Stimulated activated naive CD8-positive, alpha-beta T cell treated with anti-CD3 and anti-CD28 coated beads, Interleukin-15, amount 100 ng/mL, for 72 hours (primary cell): ENCODE measurements at regions not wholly inside any gene's neighbourhood (a gene's known extent, or its start where the extent isn't known, plus 50 kb on each side); places are given as distances from the start of the nearest gene placed in this dataset.

Experiments
- ATAC-seq: fragments of 150-1000 bp; cut with Tn5 transposase; 2 replicates; pipeline ENCODE4 v1.10.0; 2021; ENCODE audit warnings: mild to moderate bottlenecking, moderate library complexity
- DNase-seq, 2 donors: peaks; one replicate each; pipeline ENCODE4 v3.0.0; 2021 to 2022
- H3K27ac Mint-ChIP-seq, 2 donors: one replicate each; pipeline ENCODE4 v1.8.0; 2022; ENCODE audit warnings: mild to moderate bottlenecking in 2 of 2, mixed read lengths in 2 of 2, moderate library complexity in 2 of 2
- H3K27me3 Mint-ChIP-seq: one replicate; pipeline ENCODE4 v1.8.0; 2022; ENCODE audit warnings: mixed read lengths
- H3K4me1 Mint-ChIP-seq: one replicate; pipeline ENCODE4 v1.8.0; 2022; ENCODE audit warnings: mild to moderate bottlenecking, mixed read lengths
- H3K4me3 Mint-ChIP-seq, 2 donors: one replicate each; pipeline ENCODE4 v1.8.0; 2022; ENCODE audit warnings: mild to moderate bottlenecking in 2 of 2, mixed read lengths in 2 of 2, moderate library complexity in 1 of 2
- H3K9me3 Mint-ChIP-seq, 2 donors: one replicate each; pipeline ENCODE4 v1.8.0; 2022; ENCODE audit warnings: mixed read lengths in 2 of 2

- Mint-ChIP-seq H3K27ac (no peak overlapping the region), H3K27me3 (no peaks in the 10 kb centered on the region)
- no peak for DNase-seq
Measured at GRCh38 chr2:21916934-21917522, 793.3 kb downstream of the TDRD15 start.

GRCh38 chr2:21920721-21921120, 797.0 kb downstream of the TDRD15 start:
- Mint-ChIP-seq H3K27me3 (no peaks in the 10 kb centered on the region), H3K27ac (no peak overlapping the region), H3K4me1 (no peaks in the 10 kb centered on the region), H3K4me3 (no peak overlapping the region), H3K9me3 (peaks cover 9 to 25% of the 10 kb centered on the region in 2 donors)
- ATAC-seq = no peak
- no peak for DNase-seq

More at GRCh38 chr2:21916934-21917522, 793.3 kb downstream of the TDRD15 start:
- Mint-ChIP-seq H3K4me3 (no peak overlapping the region), H3K4me1 (no peaks in the 10 kb centered on the region), H3K9me3 (peaks cover 6 to 12% of the 10 kb centered on the region in 2 donors)
- no peak for ATAC-seq

DNA sequence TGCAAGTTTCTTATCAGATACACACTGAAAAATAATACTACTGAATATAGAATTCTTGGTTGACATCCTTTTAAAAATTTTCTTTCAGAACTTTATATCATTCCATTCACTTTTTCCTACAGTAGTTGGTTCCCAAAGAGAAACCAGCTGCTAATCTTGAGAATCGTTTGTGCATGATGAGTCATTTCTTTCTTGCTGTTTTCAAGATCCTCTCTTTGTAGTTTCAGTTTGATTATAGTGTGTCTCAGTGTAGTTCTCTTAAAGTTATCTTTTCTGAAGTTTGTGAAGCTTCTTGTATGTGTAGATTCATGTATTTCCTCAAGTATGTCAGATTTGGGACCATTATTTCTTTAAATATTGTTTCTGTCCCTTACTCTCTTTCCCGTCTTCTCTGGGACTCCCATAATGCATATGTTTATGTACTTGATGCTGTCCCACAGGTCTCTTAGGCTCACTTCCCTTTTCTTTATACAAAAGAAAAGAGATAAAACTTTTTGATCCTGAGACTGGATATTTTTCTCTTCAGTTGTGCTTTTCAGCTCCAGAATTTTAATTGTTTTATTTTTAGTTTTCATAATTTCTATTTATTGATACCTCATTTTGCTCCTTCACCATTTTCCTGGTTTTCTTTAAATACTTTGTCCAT, 801.0 kb downstream of the TDRD15 start:
- Mint-ChIP-seq H3K4me3 (no peak overlapping the region), H3K27me3 (no peaks in the 10 kb centered on the region)
- DNase-seq = no peak

DNA sequence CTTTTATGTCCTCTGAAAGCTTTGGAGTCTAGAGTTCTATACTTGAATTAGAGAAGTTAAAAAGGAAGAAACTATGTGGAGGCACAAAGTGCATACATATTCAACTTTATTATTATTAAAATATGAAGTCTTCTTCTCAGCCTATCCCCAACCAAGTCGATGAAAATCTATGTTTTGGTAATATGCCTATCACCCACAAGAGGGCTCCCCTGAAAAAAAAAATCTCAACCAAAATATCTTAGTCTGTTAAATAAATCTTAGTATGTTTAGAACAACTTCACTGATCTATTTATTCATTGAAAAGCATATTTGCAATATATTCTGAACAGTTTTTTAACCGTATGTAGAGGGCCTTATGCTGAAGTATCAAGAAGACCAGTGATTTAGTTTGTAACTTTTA, 804.5 kb downstream of the TDRD15 start:
- DNase-seq (no peak), ATAC-seq (no peak)
- no peak overlapping the region for H3K27ac Mint-ChIP-seq
- peaks cover 11 to 25% of the 10 kb centered on the region in 2 donors for H3K9me3 Mint-ChIP-seq
- H3K27me3 Mint-ChIP-seq = no peaks in the 10 kb centered on the region
- no peaks in the 10 kb centered on the region for H3K4me1 Mint-ChIP-seq
- no peak overlapping the region for H3K4me3 Mint-ChIP-seq

More for the DNA sequence above, 801.0 kb downstream of the TDRD15 start:
- H3K4me1 Mint-ChIP-seq = no peaks in the 10 kb centered on the region
- H3K9me3 Mint-ChIP-seq = peaks cover 14 to 34% of the 10 kb centered on the region in 2 donors
- H3K27ac Mint-ChIP-seq = no peak overlapping the region
- no peak for ATAC-seq

GRCh38 chr2:21930226-21930625, 806.5 kb downstream of the TDRD15 start:
- ATAC-seq = no peak
- DNase-seq = no peak
- H3K27me3 Mint-ChIP-seq = no peaks in the 10 kb centered on the region
- H3K4me3 Mint-ChIP-seq = no peak overlapping the region
- H3K27ac Mint-ChIP-seq = no peak overlapping the region
- H3K9me3 Mint-ChIP-seq = peaks cover 11 to 20% of the 10 kb centered on the region in 2 donors
- H3K4me1 Mint-ChIP-seq = no peaks in the 10 kb centered on the region

DNA sequence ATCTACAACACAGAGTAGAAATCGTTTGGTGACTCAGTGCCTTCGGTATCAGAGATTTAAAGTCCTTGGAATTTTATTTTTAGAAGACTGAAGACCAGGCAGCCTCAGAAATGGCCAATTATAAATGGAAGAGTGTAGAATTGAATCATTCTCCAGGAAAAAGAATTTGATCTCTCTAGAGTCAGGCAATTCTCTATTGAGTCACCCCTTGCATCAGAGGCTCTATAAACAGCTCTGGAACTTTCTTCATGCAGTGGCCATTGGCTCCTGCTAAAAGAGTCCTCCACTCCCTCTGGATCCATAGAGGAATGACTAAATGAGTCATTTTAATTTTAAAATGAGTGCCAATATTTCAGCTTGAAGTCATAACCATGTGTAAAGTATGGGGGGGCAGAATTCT, 816.2 kb downstream of the TDRD15 start:
- Mint-ChIP-seq H3K9me3 (peaks cover 0 to 17% of the 10 kb centered on the region in 2 donors), H3K27ac (no peak overlapping the region), H3K27me3 (no peaks in the 10 kb centered on the region), H3K4me3 (no peak overlapping the region), H3K4me1 (no peaks in the 10 kb centered on the region)
- DNase-seq (no peak), ATAC-seq (no peak)

- peaks cover 10 to 26% of the 10 kb centered on the region in 2 donors for H3K9me3 Mint-ChIP-seq
- DNase-seq (no peak), ATAC-seq (no peak)
- no peaks in the 10 kb centered on the region for H3K27me3 Mint-ChIP-seq
- peak overlapping the region in 1 of 2 donors; percentile 34 for H3K27ac Mint-ChIP-seq
- H3K4me1 Mint-ChIP-seq = no peaks in the 10 kb centered on the region
- no peak overlapping the region for H3K4me3 Mint-ChIP-seq
Measured at GRCh38 chr2:21944536-21944935, 820.8 kb downstream of the TDRD15 start.

- Mint-ChIP-seq H3K27ac (no peak overlapping the region), H3K4me3 (no peak overlapping the region), H3K4me1 (no peaks in the 10 kb centered on the region), H3K9me3 (peaks cover 10 to 26% of the 10 kb centered on the region in 2 donors), H3K27me3 (no peaks in the 10 kb centered on the region)
- ATAC-seq (no peak), DNase-seq (no peak)
Measured at GRCh38 chr2:21945658-21946057, 821.9 kb downstream of the TDRD15 start.

GRCh38 chr2:21947046-21947445, 823.3 kb downstream of the TDRD15 start:
- Mint-ChIP-seq H3K27me3 (no peaks in the 10 kb centered on the region), H3K27ac (no peak overlapping the region), H3K9me3 (peaks cover 11 to 16% of the 10 kb centered on the region in 2 donors), H3K4me3 (no peak overlapping the region), H3K4me1 (no peaks in the 10 kb centered on the region)
- no peak for ATAC-seq
- no peak for DNase-seq

DNA sequence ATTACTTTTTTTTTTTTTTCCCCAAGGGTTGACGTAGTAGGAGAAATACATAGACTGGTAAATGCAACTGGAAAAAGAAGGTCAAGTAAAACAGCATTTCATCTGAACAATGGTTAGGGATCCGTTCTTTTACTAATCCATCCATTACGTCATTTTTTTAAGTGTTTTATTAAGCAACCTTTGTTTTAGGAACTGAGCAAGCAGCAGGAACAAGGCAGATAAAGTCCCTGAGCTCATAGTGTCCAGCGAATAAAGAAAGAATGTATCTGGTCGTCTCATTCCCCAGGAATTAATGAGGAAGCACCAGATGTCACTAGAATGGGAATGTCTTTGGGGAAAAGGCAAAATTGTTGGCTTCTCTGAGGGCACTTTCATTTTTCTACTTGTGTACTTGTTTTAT, 842.4 kb downstream of the TDRD15 start:
- H3K9me3 Mint-ChIP-seq = peaks cover 4 to 7% of the 10 kb centered on the region in 2 donors
- no peaks in the 10 kb centered on the region for H3K4me1 Mint-ChIP-seq
- H3K4me3 Mint-ChIP-seq = no peak overlapping the region
- DNase-seq = no peak
- no peak for ATAC-seq
- H3K27me3 Mint-ChIP-seq = no peaks in the 10 kb centered on the region
- H3K27ac Mint-ChIP-seq = no peak overlapping the region

- Mint-ChIP-seq H3K4me3 (no peak overlapping the region), H3K27ac (no peak overlapping the region), H3K27me3 (no peaks in the 10 kb centered on the region), H3K4me1 (no peaks in the 10 kb centered on the region), H3K9me3 (peaks cover 4 to 9% of the 10 kb centered on the region in 2 donors)
- ATAC-seq (no peak), DNase-seq (no peak)
Measured at GRCh38 chr2:21970971-21971370, 847.2 kb downstream of the TDRD15 start.

DNA sequence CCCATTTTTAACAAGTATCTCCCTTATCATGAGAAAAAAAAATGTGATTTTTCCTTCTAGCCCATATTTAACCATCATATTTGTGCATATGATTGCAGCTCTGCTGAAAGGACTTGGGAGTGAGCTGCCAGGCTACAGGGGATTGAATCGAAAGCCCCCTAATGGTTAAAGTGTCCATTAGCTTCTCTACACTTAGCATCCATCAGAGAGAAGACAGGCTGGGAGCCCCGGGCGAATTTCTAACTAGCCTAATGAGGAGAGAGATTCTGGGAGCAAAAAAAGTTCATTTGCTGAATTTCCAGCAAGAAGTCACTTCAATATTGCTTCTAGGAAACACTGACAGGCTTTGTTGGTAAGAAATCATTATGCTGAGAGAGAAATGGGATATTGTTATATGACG, 848.8 kb downstream of the TDRD15 start:
- no peak overlapping the region for H3K27ac Mint-ChIP-seq
- DNase-seq (no peak), ATAC-seq (no peak)

DNA sequence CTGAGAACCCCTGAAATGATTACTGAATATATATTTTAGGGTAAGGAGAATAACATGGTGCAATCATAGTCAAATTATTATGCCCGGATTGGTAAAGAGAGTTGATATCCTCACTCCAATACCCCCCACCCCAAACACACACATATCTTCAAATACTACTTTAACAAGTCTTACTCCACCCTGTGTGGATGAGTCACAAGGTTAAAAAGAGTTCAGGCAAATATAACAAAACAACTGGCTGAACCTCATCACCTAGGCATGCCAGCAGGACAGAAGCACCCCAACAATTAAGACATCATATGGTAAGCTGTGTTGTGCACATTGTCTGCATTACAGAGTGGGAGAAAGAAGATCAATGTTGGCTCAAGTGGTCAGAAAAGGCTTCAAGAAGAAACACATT, 857.4 kb downstream of the TDRD15 start:
- Mint-ChIP-seq H3K4me3 (no peak overlapping the region), H3K27ac (no peak overlapping the region), H3K4me1 (no peaks in the 10 kb centered on the region), H3K27me3 (no peaks in the 10 kb centered on the region), H3K9me3 (peaks cover 23 to 28% of the 10 kb centered on the region in 2 donors)
- ATAC-seq (no peak), DNase-seq (no peak)

More for the DNA sequence above, 848.8 kb downstream of the TDRD15 start:
- Mint-ChIP-seq H3K9me3 (peaks cover 6 to 8% of the 10 kb centered on the region in 2 donors), H3K4me3 (no peak overlapping the region), H3K27me3 (no peaks in the 10 kb centered on the region), H3K4me1 (no peaks in the 10 kb centered on the region)

- Mint-ChIP-seq H3K4me3 (no peak overlapping the region), H3K9me3 (peaks cover 25 to 32% of the 10 kb centered on the region in 2 donors), H3K27me3 (no peaks in the 10 kb centered on the region), H3K27ac (no peak overlapping the region), H3K4me1 (no peaks in the 10 kb centered on the region)
- ATAC-seq = no peak
- DNase-seq = no peak
Measured at GRCh38 chr2:21993002-21993401, 869.2 kb downstream of the TDRD15 start.

DNA sequence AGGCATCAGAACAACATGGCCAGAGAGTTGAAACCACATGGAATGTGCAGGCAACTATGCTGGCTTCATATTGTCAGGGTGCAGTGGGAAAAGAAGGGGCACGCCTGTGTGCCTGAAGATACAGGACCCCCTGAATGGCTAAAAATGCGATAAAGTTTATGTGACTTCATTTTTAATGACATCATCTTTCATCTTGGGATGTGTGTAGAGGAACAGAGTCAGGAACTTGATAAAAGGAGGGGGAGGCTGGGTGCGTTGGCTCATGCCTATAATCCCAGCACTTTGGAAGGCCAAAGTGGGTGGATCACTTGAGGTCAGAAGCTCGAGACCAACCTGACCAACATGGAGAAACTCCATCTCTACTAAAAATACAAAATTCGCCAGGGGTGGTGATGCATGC, 872.6 kb downstream of the TDRD15 start:
- DNase-seq = no peak
- H3K27me3 Mint-ChIP-seq = no peaks in the 10 kb centered on the region
- peaks cover 22 to 28% of the 10 kb centered on the region in 2 donors for H3K9me3 Mint-ChIP-seq
- H3K4me1 Mint-ChIP-seq = no peaks in the 10 kb centered on the region
- no peak overlapping the region for H3K27ac Mint-ChIP-seq
- no peak for ATAC-seq
- no peak overlapping the region for H3K4me3 Mint-ChIP-seq

GRCh38 chr2:21999522-21999921, 875.8 kb downstream of the TDRD15 start:
- no peak for ATAC-seq
- Mint-ChIP-seq H3K27ac (no peak overlapping the region), H3K27me3 (no peaks in the 10 kb centered on the region), H3K4me1 (no peaks in the 10 kb centered on the region), H3K4me3 (no peak overlapping the region), H3K9me3 (peaks cover 7 to 21% of the 10 kb centered on the region in 2 donors)
- no peak for DNase-seq
